ENCODE measurements at regions not wholly inside any gene's neighbourhood (a gene's known extent, or its start where the extent isn't known, plus 50 kb on each side); places are given as distances from the start of the nearest gene placed in this dataset.

GRCh38 chr14:42335918-42336317, 729.2 kb downstream of the LRFN5 start:
- no peak for TF ChIP-seq ZNF114 (CRISPR knock-in tag; IDR thresholded peaks at IDR 0.05)
- no peak for TF ChIP-seq EZH2phosphoT487 (IDR thresholded peaks at IDR 0.05; ENCODE audit: unreplicated experiment)

All from GM23338 (cell line).